Neuron (in vitro differentiated cells): ENCODE measurements at regions not wholly inside any gene's neighbourhood (a gene's known extent, or its start where the extent isn't known, plus 50 kb on each side); places are given as distances from the start of the nearest gene placed in this dataset.

Experiments
- H2AFZ ChIP-seq: one replicate; pipeline ENCODE4 v1.6.1; 2013; ENCODE audit warnings: low read depth, mild to moderate bottlenecking, inconsistent platforms, low read length, moderate library complexity
- H3K27me3 ChIP-seq: one replicate; pipeline ENCODE4 v1.6.1; 2013; ENCODE audit warnings: low read length; ENCODE audit not compliant: insufficient read depth
- H3K36me3 ChIP-seq: one replicate; pipeline ENCODE4 v1.6.1; 2013; ENCODE audit warnings: low read length; ENCODE audit not compliant: insufficient read depth
- H3K4me1 ChIP-seq: one replicate; pipeline ENCODE4 v1.6.1; 2013; ENCODE audit warnings: low read length; ENCODE audit not compliant: insufficient read depth
- H3K4me3 ChIP-seq: 2 replicates; pipeline ENCODE4 v1.5.1; 2013; ENCODE audit warnings: mild to moderate bottlenecking, low read length, moderate library complexity
- H3K9me3 ChIP-seq: one replicate; pipeline ENCODE4 v1.6.1; 2013; ENCODE audit warnings: low read length

DNA sequence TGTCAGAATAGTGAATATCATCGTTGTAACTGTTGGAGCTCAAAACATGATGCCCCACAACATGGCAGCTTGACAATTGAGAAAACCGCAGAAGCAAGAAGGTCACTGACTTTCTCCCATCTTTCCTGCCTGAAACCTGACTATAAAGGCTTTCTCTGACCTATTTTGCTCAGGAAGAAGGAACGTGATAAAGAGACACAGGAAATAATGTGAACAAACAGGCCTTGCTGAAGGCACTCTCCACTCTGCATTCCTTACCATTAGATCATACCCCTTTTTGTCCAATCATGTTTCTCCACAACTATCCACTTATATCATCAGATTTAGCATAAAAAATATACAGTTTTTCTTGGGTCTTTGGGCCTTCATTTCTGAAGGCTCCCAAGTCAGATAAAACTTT is 916.8 kb downstream of the METTL15 start:
- no peak overlapping the region for H3K4me3 ChIP-seq
- H2AFZ ChIP-seq = no peak overlapping the region
- no peaks in the 10 kb centered on the region for H3K27me3 ChIP-seq
- H3K4me1 ChIP-seq = no peaks in the 10 kb centered on the region
- H3K36me3 ChIP-seq = no peaks in the 10 kb centered on the region
- no peaks in the 10 kb centered on the region for H3K9me3 ChIP-seq

DNA sequence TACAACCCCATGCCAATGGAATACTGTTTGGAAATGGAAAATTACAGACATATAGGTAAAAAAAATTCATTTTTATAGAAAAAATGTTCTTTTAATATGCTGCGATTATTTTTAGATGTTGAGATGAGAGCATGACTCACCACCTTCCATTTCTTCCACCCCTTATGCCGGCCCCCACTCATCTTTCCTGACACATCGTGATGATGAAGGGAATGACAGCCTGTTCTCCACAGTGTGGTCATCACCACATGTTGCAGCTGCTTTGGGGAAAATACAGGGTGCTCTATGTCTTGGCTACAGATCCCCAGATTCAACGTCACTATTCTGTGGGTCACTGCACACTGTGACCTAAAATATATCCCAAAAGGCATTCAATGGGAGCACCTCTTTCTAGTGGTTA is 916.2 kb downstream of the METTL15 start:
- no peaks in the 10 kb centered on the region for H3K9me3 ChIP-seq
- H3K4me1 ChIP-seq = no peaks in the 10 kb centered on the region
- no peaks in the 10 kb centered on the region for H3K27me3 ChIP-seq
- no peak overlapping the region for H3K4me3 ChIP-seq
- H2AFZ ChIP-seq = no peak overlapping the region
- no peaks in the 10 kb centered on the region for H3K36me3 ChIP-seq

DNA sequence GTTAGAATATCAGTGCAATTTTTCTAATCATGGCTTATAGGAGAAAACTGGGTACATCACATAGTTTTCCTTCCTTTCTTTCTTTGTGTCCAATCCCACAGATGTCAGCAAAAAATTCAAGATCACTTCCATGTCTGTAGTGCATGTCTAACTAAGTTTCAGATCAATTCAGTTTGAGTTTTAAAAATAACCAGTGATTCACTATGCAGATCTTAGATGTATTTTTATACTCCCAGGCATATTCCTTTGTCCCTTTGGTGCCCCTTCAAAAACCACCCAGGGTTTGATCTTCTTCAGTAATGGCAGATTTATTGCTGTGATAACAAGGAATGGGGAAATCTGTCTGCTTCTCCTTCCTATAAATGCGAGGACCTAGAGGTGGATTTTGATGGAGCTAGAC is 915.6 kb downstream of the METTL15 start:
- Histone ChIP-seq H3K4me3 (no peak overlapping the region), H3K36me3 (no peaks in the 10 kb centered on the region), H2AFZ (no peak overlapping the region), H3K9me3 (no peaks in the 10 kb centered on the region), H3K27me3 (no peaks in the 10 kb centered on the region), H3K4me1 (no peaks in the 10 kb centered on the region)

DNA sequence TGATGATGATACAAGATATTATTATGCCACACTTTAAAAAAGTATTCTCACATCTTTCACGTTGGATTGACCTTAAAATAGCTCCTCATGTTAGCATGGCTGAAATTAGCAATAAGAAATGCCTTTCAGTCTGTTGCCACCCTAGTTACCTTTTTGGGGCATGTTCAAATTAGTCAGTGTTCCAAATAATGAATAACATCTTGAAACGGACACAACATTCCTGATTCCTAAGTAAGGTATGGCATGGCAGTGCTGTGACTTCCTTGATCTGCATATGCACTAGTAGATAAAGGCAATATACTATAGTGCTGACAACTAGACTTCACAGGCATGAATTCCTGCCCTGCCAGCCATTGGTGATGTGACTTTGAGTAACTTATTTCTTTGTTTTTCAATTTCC is 914.5 kb downstream of the METTL15 start:
- Histone ChIP-seq H3K36me3 (no peaks in the 10 kb centered on the region), H3K9me3 (no peaks in the 10 kb centered on the region), H3K27me3 (no peaks in the 10 kb centered on the region), H2AFZ (no peak overlapping the region), H3K4me1 (no peaks in the 10 kb centered on the region), H3K4me3 (no peak overlapping the region)

DNA sequence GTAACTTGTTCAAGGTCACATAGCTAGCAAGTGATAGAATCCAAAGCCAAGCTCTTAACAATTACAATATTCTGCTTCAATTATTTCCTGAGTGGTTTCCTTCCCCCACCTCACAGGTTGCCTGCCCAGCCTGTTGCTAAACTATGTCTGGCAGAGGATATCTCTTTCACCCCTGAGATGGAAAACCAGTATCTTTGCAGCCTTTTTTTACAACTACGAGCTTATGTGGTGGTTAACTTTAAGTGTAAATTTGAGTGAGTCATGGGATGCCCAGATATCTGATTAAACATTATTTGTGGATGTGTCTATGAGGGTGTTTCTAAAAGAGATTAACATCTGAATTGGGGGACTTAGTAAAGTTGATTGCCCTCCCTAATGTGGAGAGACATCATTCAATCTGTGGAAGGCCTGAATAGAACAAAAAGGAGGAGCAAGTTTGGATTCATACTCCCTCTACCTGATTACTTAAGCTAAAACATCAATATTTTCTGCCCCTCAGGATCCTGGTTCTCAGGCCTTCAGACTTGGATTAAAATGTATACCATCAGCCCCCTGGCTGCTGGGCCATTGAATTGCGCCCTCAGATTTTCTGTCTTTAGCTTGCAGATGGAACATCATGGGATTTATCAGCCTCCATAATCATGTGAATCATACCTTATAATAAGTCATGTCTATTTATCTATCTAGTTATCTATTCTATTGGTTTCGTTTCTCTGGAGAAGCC is 911.9 kb downstream of the METTL15 start:
- no peaks in the 10 kb centered on the region for H3K4me1 ChIP-seq
- H3K4me3 ChIP-seq = no peak overlapping the region
- no peaks in the 10 kb centered on the region for H3K9me3 ChIP-seq
- no peak overlapping the region for H2AFZ ChIP-seq
- H3K27me3 ChIP-seq = no peaks in the 10 kb centered on the region
- H3K36me3 ChIP-seq = no peaks in the 10 kb centered on the region

DNA sequence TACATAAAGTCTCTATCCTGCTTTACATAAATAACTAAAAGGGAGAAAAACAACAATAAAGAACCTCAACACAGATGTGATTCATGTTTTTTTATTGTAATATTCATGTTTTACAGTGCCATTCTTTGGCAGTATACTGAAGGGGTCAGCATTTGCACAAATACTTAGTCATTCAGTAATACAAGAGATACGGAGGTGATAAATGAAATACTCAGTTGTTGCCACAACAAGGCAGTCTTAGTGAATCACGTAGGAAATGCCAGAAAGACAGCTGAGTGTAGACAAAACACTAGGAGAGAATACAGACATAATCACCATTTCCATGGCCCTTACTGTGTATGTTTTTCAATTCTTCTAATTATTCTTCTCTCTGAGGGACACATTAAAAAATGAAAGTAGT is 910.4 kb downstream of the METTL15 start:
- Histone ChIP-seq H3K4me1 (no peaks in the 10 kb centered on the region), H3K4me3 (no peak overlapping the region), H2AFZ (no peak overlapping the region), H3K36me3 (no peaks in the 10 kb centered on the region), H3K27me3 (no peaks in the 10 kb centered on the region), H3K9me3 (no peaks in the 10 kb centered on the region)

DNA sequence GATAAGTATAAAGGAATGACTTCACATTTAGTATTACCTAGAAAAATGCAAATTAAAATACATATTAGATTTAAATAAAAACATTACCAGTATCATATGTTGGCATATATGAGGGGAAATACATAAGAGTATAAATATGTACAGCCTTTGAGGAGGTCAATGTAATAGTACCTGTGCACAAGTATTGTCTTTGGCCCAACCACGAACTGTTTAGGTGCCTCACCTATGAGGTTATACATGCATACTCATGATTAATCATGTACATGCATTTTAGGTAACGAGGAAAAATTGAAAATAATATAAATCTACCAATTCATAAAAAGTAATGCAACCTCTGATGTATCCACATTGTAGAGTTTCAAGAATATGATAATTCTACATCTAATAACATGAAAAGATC is 909.8 kb downstream of the METTL15 start:
- Histone ChIP-seq H2AFZ (no peak overlapping the region), H3K9me3 (no peaks in the 10 kb centered on the region), H3K36me3 (no peaks in the 10 kb centered on the region), H3K4me3 (no peak overlapping the region), H3K27me3 (no peaks in the 10 kb centered on the region), H3K4me1 (no peaks in the 10 kb centered on the region)

DNA sequence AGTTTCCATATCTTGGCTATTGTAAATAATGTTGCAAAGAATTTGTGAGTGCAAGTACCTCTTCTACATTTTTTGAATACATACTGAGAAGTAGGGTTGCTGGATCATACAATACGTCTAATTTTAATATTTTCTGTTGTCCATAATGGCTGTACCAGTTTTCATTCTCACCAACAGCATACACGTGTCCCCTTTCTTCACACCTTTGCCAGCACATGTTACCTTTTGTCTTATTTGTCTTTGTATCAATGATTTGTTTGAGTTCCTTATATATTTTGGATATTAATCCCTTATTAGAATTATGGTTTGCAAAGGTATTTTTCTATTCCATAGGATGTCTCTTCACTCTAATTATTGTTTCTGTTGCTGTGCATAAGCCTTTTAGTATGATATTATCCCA is 904.3 kb downstream of the METTL15 start:
- Histone ChIP-seq H2AFZ (no peak overlapping the region), H3K36me3 (no peaks in the 10 kb centered on the region), H3K9me3 (no peaks in the 10 kb centered on the region), H3K4me1 (no peaks in the 10 kb centered on the region), H3K27me3 (no peaks in the 10 kb centered on the region), H3K4me3 (no peak overlapping the region)

DNA sequence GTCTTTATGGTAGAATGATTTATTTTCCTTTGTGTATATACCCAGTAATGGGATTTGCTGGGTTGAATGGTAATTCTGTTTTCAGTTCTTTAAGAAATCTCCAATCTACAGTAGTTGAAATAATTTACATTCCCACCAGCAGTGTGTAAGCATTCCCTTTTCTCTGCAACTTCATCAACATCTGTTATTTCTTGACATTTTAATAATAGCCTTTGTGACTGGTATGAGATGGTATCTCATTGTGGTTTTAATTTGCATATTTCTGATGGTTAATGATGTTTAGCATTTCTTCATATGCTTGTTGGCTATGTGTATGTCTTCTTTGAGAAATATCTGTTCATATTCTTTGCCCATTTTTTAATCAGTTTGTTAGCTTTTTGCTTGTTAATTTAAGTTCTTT is 901.2 kb downstream of the METTL15 start:
- H3K27me3 ChIP-seq = no peaks in the 10 kb centered on the region
- no peaks in the 10 kb centered on the region for H3K9me3 ChIP-seq
- no peak overlapping the region for H3K4me3 ChIP-seq
- no peaks in the 10 kb centered on the region for H3K36me3 ChIP-seq
- no peaks in the 10 kb centered on the region for H3K4me1 ChIP-seq
- H2AFZ ChIP-seq = no peak overlapping the region

DNA sequence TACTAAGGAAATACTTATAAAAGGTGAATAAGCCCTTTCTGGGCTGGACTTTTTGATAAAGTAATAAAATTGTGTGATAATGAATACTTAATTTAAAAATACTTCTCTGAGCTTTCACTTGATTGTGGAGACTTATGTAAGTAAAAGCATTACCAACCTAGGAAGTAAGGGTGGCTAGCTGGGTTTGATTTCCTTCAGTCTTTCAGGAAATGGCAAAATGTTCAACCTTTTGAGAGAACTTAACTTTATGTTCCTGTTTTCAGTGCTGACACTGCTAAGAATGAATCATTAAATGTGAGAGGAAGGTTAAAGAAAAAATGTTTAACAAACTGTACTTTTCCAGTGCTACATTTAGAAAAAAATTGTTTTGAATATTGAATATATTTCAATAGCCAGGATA is 900.3 kb downstream of the METTL15 start:
- no peaks in the 10 kb centered on the region for H3K4me1 ChIP-seq
- H3K9me3 ChIP-seq = no peaks in the 10 kb centered on the region
- H3K27me3 ChIP-seq = no peaks in the 10 kb centered on the region
- no peak overlapping the region for H2AFZ ChIP-seq
- H3K36me3 ChIP-seq = no peaks in the 10 kb centered on the region
- no peak overlapping the region for H3K4me3 ChIP-seq

DNA sequence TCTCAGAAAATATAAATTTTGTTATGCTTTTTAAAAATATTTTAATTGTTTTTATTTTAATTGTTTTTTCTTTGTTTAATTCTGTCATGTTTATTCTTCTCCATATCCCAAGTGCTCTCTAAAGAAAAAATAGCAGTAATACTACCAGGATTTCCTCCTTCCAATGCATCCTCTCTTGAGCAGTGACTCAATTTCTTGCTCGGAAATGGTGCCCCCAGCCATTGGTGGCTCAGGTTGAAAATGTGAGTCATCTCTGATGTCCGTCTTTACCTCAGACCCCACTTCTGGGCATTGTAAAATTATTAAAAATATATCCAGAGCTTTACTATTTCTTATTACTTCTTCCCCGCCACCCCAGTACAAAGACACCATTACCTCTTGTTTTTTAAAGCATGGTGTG is 898.5 kb downstream of the METTL15 start:
- no peaks in the 10 kb centered on the region for H3K9me3 ChIP-seq

DNA sequence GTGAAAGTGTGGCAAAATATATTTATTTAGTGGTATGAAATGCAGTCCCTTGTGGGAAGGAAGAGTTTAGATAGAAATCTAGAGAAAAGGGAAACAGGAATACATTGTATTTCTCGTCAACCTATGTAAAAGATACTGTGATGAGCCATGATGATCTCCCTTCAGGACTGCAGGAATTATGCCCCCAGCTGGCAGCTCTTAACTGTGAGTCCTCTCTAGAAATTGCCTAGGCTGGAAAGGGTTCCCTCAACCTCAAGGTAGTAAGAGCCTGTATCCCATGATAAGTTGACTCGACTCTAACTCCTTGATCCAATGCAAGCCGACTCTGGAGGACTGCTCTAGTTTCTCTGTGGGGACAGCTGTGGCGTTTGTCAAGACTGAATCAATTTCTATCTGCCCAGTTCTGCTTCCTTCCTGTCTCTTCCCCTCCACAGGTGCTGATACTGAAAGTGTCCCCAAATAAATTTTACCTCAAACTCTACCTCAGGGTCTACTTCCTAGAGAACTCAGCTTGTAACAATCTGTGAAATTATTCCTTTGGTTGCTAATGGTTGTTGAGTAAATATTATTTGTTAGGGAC is 897.3 kb downstream of the METTL15 start:
- H3K4me1 ChIP-seq = no peaks in the 10 kb centered on the region
- no peaks in the 10 kb centered on the region for H3K36me3 ChIP-seq
- H2AFZ ChIP-seq = no peak overlapping the region
- H3K9me3 ChIP-seq = no peaks in the 10 kb centered on the region
- H3K4me3 ChIP-seq = no peak overlapping the region
- no peaks in the 10 kb centered on the region for H3K27me3 ChIP-seq

More for the DNA sequence above, 898.5 kb downstream of the METTL15 start:
- H3K36me3 ChIP-seq = no peaks in the 10 kb centered on the region
- no peaks in the 10 kb centered on the region for H3K4me1 ChIP-seq
- no peaks in the 10 kb centered on the region for H3K27me3 ChIP-seq
- no peak overlapping the region for H3K4me3 ChIP-seq
- no peak overlapping the region for H2AFZ ChIP-seq

DNA sequence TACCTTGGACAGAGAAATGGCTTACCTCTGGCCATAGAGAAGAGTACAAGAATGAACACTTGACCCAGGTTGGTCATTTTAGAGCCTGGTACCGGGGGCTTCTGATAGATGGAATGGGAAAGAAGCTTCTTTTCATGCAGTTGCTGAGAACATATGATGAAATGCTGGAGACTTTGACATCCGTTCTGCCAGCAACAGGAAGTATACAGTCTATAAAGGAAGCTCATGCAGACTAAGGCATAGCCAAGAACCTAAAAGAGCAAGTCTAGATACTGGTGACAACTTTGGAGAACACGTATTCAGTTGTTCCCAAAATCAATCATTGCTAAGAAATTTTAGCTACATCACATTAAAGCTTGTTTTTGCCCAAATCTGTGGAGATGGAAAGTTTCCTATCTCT is 894.6 kb downstream of the METTL15 start:
- Histone ChIP-seq H2AFZ (no peak overlapping the region), H3K4me3 (no peak overlapping the region), H3K27me3 (no peaks in the 10 kb centered on the region), H3K36me3 (no peaks in the 10 kb centered on the region), H3K4me1 (no peaks in the 10 kb centered on the region), H3K9me3 (no peaks in the 10 kb centered on the region)

DNA sequence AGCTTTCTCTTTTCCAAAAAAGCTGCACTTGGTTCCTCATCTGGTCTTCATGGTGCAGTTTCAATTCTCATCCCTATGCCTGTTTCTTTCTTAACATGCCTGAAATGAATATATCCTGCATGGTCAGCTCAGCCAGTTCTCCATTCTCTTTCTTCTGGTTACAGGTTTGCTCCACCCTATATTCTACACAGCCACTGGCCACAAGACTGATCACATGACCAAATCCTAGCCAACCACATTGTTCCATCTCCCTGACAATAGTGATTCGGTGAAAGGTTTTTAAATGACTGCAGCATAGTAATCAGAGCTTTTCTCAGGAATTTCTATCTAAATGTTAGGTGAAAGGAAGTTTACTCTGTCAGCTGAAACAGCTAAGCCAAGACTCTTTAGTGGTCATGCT is 891.4 kb downstream of the METTL15 start:
- Histone ChIP-seq H3K27me3 (no peaks in the 10 kb centered on the region), H3K4me1 (no peaks in the 10 kb centered on the region), H3K36me3 (no peaks in the 10 kb centered on the region), H3K4me3 (no peak overlapping the region), H2AFZ (no peak overlapping the region), H3K9me3 (no peaks in the 10 kb centered on the region)
